ENCODE measurements at regions not wholly inside any gene's neighbourhood (a gene's known extent, or its start where the extent isn't known, plus 50 kb on each side); places are given as distances from the start of the nearest gene placed in this dataset.

DNA sequence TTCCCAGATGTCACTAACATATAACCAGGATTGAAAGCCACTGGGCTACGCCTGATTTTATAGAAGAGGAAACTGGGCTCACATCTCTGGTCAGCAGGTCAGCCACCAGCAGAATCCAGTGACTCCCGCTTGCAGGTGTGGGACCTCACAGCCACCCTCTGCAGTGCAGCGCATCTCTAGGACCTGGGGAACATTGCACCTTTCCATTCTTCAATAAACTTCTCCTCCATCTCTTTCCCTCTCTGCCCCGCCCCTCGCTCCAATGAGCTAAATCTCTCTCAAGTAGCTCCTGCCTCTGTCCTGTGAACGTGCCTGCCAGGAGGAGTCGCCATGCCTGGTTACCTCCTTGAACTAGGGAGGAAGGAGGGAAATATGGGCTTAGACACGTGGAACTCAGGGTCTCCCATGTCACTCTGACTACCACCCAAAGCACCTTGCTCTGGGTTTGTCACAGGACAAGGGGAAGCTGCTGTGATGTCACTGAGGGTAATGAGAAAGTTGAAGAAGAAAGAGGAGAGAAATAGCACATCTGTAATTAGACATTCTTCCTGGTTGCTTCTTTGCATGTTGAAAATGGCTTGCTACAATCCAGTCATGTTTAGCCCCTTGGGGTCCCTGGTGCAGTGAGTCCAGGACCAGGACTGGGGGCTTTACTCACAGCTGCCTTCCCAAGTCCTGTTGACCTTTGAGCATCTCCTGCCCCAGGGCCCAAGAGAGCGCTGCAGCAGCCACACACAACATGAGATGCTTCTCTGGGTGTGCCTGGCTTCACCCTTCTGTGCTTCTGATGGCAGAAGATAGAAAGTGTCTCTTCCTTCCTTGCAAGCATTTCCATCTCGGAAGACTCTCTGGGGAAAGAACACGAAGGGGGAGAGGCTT is 469.4 kb downstream of the PREX1 start:
- TF ChIP-seq TAF1 (IDR thresholded peaks at IDR 0.05; ENCODE audit: borderline replicate concordance, low read depth, low read length) (no peak), POLR2A (IDR thresholded peaks at IDR 0.05; ENCODE audit: low read depth, low read length) (no peak), POLR2AphosphoS5 (IDR thresholded peaks at IDR 0.05; ENCODE audit: low read depth, low read length) (no peak)
